Muscle layer of duodenum (tissue), 2 donors: ENCODE measurements at regions not wholly inside any gene's neighbourhood (a gene's known extent, or its start where the extent isn't known, plus 50 kb on each side); places are given as distances from the start of the nearest gene placed in this dataset.
"Not testable (repeated sequence)": the region's sequence is repeated elsewhere in the genome, so short reads cannot be mapped to it uniquely, and the experiment has no call there.

ENCODE experiments used
- H3K27ac ChIP-seq: one replicate; pipeline ENCODE4 v1.7.0; 2013; ENCODE audit warnings: mild to moderate bottlenecking, low read length
- H3K27me3 ChIP-seq: one replicate; pipeline ENCODE4 v1.7.0; 2013; ENCODE audit warnings: low read depth, mild to moderate bottlenecking, control low read depth, low read length
- H3K36me3 ChIP-seq, 2 donors: one replicate each; pipeline ENCODE4 v1.7.0; 2013; ENCODE audit warnings: low read length in 2 of 2, control low read depth in 1 of 2, mild to moderate bottlenecking in 1 of 2; ENCODE audit not compliant: insufficient read depth in 2 of 2, control insufficient read depth in 1 of 2
- H3K4me1 ChIP-seq, 2 donors: one replicate each; pipeline ENCODE4 v1.7.0; 2013; ENCODE audit warnings: low read length in 2 of 2, mild to moderate bottlenecking in 2 of 2, control low read depth in 1 of 2, moderate library complexity in 1 of 2; ENCODE audit not compliant: insufficient read depth in 2 of 2, control insufficient read depth in 1 of 2
- H3K4me3 ChIP-seq, 2 donors: one replicate each; pipeline ENCODE4 v1.7.0; 2013; ENCODE audit warnings: low read length in 2 of 2, low read depth in 1 of 2, mild to moderate bottlenecking in 1 of 2
- H3K9me3 ChIP-seq, 2 donors: one replicate each; pipeline ENCODE4 v1.7.0; 2013; ENCODE audit warnings: low read length in 2 of 2, control low read depth in 1 of 2, mild to moderate bottlenecking in 1 of 2; ENCODE audit not compliant: control insufficient read depth in 1 of 2
- donor health status: healthy.

DNA sequence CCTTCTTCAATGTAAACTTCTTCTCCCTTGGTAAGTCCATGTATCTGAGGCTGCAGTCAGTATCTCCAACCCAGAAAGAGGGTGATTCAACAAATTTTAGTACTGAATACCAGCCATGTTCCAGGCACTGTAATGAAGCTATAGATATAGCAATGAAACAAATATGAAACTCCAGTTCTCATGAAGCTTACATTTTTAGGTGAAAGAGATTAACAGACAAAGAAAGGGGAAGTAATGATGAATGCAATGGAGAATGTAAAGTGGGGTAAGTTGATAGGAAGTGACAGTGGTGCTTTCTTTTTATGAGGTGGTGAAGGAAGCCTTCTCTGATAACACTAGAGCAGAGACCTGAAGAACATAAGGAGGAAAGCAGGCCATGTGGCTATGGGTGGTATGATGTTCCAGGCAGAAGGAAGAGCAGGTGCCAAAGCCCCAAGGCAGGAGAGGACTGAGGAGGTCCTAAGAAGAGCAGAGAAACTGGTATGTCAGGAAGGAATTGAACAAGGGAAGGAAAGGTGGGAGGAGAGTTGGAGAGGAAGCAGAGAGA lies 143.6 kb downstream of the TFAP2B start:
- H3K36me3 ChIP-seq = no peaks in the 10 kb centered on the region
- no peak overlapping the region for H3K27ac ChIP-seq
- H3K27me3 ChIP-seq = no peaks in the 10 kb centered on the region
- H3K4me1 ChIP-seq = peaks cover 0 to 8% of the 10 kb centered on the region in 2 donors
- H3K9me3 ChIP-seq = no peaks in the 10 kb centered on the region
- H3K4me3 ChIP-seq = no peak overlapping the region

DNA sequence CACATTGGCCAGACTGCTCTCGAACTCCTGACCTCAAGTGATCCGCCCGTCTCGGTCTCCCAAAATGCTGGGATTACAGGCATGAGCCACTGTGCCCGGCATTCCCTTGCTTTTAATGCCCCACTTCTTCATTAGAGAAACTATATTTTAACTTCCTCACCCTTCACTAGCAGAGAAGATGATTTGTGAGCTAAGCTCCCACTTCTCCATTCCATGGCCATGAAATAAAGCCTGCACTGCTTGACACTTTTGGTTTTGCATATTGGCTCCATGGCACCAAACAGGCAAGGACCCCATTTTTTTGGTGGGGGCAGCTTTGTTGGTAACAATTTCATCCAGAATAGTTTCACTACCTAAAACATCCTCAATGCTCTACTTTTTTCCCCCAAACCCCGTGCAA lies 145.3 kb downstream of the TFAP2B start:
- Histone ChIP-seq H3K4me1 (peaks cover 0 to 8% of the 10 kb centered on the region in 2 donors), H3K36me3 (no peaks in the 10 kb centered on the region), H3K4me3 (no peak overlapping the region), H3K27ac (no peak overlapping the region), H3K27me3 (no peaks in the 10 kb centered on the region), H3K9me3 (no peaks in the 10 kb centered on the region)

DNA sequence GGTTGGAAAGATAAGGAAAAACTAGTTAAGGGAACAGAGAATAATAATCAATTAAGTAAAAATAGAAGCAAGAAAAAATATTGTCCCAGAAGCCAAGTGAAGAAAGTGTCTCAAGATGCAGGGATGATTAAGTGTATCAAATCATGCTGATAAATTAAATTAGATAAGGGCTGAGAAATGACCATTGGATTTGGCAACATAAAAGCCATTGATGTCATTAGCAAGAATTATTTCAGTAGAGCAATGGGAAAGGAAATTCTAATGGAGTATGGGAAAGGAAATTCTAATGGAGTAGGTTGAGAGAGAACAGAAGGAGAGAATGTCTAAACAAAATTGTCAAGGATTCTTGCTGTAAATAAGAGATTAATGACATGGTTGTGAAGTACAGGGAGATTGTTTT lies 146.8 kb downstream of the TFAP2B start:
- H3K27ac ChIP-seq = no peak overlapping the region
- H3K9me3 ChIP-seq = no peaks in the 10 kb centered on the region
- H3K36me3 ChIP-seq = no peaks in the 10 kb centered on the region
- peaks cover 0 to 8% of the 10 kb centered on the region in 2 donors for H3K4me1 ChIP-seq
- H3K27me3 ChIP-seq = no peaks in the 10 kb centered on the region
- no peak overlapping the region for H3K4me3 ChIP-seq

DNA sequence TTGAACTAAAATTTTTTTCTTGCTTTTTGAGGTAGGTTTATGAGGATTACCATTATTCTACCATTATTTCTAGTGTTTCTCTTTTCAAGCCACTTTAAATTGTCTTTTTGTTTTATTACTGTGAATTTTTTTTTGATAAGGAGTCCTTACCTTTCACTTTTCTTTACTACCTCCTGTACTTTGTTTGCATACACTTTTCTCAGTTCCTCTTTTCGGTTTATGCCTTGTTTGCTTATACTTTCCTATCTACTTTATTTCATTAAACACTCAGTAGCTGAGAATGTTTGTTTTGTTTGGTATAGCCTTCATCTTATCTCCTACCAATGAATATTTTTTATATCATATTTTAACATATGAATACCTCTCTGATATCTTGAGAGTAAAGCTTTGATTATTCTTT lies 147.9 kb downstream of the TFAP2B start:
- H3K4me1 ChIP-seq = no peaks in the 10 kb centered on the region
- H3K27me3 ChIP-seq = no peaks in the 10 kb centered on the region
- no peak overlapping the region for H3K27ac ChIP-seq
- H3K4me3 ChIP-seq = no peak overlapping the region
- no peaks in the 10 kb centered on the region for H3K36me3 ChIP-seq
- no peaks in the 10 kb centered on the region for H3K9me3 ChIP-seq

DNA sequence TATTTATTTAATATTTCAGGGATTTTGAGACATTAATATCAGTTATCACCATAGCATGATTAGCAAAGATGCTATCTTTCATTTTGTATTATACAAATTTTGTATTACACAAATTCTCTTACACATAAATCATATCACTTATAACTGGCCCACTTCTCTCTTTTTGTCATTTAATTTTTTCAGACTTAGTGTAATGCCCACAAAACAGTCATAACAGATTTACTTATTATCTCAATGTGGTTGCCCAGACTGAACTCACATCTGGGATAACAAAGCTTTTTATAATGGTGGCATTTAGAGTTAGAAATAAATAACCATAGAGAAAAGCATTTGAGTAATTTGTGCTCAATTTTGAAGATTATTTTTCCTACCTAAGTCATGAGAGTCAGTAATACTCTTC lies 148.3 kb downstream of the TFAP2B start:
- no peak overlapping the region for H3K27ac ChIP-seq
- no peaks in the 10 kb centered on the region for H3K4me1 ChIP-seq
- no peaks in the 10 kb centered on the region for H3K36me3 ChIP-seq
- H3K9me3 ChIP-seq = no peaks in the 10 kb centered on the region
- H3K27me3 ChIP-seq = no peaks in the 10 kb centered on the region
- H3K4me3 ChIP-seq = no peak overlapping the region

DNA sequence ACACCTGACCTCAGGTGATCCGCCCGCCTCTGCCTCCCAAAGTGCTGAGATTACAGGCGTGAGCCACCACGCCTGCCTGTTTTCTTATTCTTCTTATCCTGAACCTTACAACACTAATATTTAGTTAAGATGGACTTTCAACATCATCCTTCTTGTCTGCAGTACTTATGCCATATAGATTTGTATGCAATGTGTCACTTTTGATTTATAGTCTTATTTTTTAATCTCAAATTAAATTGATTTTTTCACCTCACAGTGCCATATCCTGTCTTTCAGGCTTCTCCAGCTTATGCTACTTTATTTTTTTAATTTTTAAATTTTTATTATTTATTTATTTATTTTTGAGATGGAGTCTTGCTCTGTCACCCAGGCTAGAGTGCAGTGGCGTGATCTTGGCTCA lies 149.6 kb downstream of the TFAP2B start:
- not testable (repeated sequence) for H3K27me3 ChIP-seq

DNA sequence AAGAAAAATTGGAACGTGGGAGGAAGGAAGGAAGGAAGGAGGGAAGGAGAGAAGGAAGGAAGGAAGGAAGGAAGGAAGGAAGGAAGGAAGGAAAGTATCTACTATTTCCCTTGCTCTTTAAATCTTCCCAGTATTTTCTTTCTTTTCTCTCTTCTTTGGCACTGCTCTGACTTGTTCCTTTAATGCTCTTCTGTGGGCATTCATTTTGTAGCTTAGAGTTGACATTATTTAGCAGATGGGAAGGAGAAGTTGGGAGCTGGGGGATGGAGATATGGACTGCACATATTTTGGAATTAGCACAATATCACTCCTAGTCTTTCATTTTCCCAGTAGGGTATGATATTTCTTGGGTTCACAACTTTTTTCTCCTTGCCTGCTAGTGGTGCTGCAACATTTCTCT lies 152.2 kb downstream of the TFAP2B start:
- Histone ChIP-seq H3K27me3 (no peaks in the 10 kb centered on the region), H3K4me1 (no peaks in the 10 kb centered on the region), H3K4me3 (no peak overlapping the region), H3K9me3 (no peaks in the 10 kb centered on the region), H3K36me3 (no peaks in the 10 kb centered on the region), H3K27ac (no peak overlapping the region)

More for the DNA sequence above, 149.6 kb downstream of the TFAP2B start:
- H3K27ac ChIP-seq, H3K4me1 ChIP-seq, H3K4me3 ChIP-seq, H3K9me3 ChIP-seq, H3K36me3 ChIP-seq: not testable (repeated sequence)

DNA sequence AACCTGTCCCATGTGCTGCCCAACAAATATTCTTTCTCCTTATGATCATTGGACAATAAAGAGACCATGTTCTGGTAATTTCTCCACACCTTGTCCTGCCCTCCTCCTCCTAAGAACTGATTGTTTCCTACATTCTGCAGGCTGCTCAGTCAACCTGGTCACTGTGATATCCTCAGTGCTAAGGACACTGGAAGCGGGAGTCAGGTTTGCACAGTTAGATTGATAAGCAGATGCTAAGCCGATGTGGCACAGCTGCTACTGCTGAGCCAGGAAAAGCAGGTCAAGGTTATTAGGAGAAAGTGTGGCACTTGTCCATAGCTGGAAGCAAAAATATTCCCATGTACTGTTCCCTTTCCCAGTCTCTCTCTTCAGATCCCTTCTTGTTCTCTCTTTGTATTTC lies 154.8 kb downstream of the TFAP2B start:
- Histone ChIP-seq H3K27me3 (no peaks in the 10 kb centered on the region), H3K27ac (no peak overlapping the region), H3K9me3 (no peaks in the 10 kb centered on the region), H3K4me1 (no peaks in the 10 kb centered on the region), H3K4me3 (no peak overlapping the region), H3K36me3 (no peaks in the 10 kb centered on the region)

DNA sequence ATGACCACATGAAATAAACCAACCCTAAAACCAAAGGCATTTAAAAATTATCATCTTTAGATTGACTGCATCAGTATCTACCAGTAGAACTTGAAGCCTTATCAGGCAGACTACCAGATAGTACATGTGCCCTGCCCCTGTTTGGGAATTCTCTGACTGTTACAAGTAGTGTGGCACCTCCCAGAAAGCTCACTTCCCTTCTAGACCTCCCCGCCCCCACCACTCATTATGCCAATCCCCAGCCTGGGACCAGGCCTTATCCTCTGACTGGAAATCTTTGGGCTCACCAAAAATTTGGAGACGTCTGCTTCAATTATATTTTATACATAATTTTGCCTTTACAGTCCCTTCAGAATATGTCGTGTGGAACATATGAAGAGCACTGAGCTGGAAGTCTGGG lies 155.6 kb downstream of the TFAP2B start:
- H3K9me3 ChIP-seq = no peaks in the 10 kb centered on the region
- H3K36me3 ChIP-seq = no peaks in the 10 kb centered on the region
- H3K27me3 ChIP-seq = no peaks in the 10 kb centered on the region
- no peak overlapping the region for H3K27ac ChIP-seq
- H3K4me1 ChIP-seq = no peaks in the 10 kb centered on the region
- H3K4me3 ChIP-seq = no peak overlapping the region

DNA sequence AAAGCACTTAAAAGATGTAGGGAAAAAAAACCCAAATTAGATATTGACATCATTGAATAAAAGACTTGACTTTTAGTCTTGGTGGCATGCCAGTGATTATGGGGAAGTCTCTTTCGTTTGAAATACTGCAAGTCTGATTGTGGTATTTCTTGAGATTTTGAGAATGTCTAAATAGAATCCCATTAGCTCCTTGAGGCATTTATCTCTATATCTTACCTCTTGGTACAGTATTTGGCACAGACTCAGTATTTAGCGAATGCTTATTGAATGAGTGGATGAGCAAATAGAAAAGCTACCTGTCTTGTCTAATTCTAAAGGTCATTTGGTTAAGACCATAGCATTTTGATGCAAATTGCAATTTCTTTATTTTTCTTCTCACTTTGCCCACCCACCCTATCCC lies 156.5 kb downstream of the TFAP2B start:
- H3K36me3 ChIP-seq = no peaks in the 10 kb centered on the region
- no peak overlapping the region for H3K4me3 ChIP-seq
- H3K4me1 ChIP-seq = no peaks in the 10 kb centered on the region
- H3K27ac ChIP-seq = no peak overlapping the region
- H3K27me3 ChIP-seq = no peaks in the 10 kb centered on the region
- no peaks in the 10 kb centered on the region for H3K9me3 ChIP-seq

DNA sequence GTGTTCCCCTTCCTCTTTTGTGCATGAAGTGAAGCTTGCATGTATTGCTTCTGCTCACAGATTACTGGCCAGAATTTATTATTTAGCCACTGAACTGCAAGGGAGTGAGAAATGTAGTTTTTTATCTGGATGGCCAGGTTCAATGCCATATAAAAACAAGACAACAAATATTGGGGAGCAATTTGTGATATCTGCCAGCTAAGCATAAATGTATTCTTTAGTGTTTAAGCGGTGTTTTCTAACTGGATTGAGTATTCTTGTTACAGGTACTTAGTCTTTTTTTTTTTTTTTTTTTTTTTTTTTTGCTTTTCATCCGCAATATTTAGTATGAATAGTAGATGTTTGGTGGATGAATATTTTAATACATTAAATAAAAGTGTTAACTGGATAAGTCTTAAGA lies 158.2 kb downstream of the TFAP2B start:
- no peaks in the 10 kb centered on the region for H3K4me1 ChIP-seq
- no peak overlapping the region for H3K27ac ChIP-seq
- H3K36me3 ChIP-seq = no peaks in the 10 kb centered on the region
- no peaks in the 10 kb centered on the region for H3K27me3 ChIP-seq
- H3K9me3 ChIP-seq = no peaks in the 10 kb centered on the region
- no peak overlapping the region for H3K4me3 ChIP-seq

DNA sequence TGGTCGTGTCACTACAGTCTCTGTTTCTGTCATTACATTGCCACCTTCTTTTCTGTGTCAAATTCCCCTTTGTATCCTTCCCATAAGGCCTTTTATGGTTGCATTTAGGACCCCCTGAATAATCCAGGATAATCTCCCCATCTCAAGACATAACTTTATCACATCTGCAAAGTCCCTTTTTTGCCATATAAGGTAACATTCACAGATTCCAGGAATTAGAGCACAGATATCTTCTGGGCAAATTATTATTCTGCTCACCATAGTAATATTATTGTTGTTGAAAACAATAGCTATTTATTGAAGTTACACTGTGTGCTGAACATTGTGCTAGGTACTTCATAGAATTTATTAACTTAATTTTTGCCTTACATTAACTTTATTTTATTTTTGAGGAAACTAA lies 159.1 kb downstream of the TFAP2B start:
- Histone ChIP-seq H3K4me1 (no peaks in the 10 kb centered on the region), H3K27ac (no peak overlapping the region), H3K9me3 (no peaks in the 10 kb centered on the region), H3K4me3 (no peak overlapping the region), H3K27me3 (no peaks in the 10 kb centered on the region), H3K36me3 (no peaks in the 10 kb centered on the region)
